HG02588 (cell line): ENCODE measurements at regions not wholly inside any gene's neighbourhood (a gene's known extent, or its start where the extent isn't known, plus 50 kb on each side); places are given as distances from the start of the nearest gene placed in this dataset.

ENCODE experiments used
- ATAC-seq: cut with Tn5 transposase; IDR thresholded peaks from one replicate; pipeline ENCODE4 v1.9.1; 2021; ENCODE audit warnings: mild to moderate bottlenecking, moderate library complexity; ENCODE audit not compliant: unreplicated experiment

DNA sequence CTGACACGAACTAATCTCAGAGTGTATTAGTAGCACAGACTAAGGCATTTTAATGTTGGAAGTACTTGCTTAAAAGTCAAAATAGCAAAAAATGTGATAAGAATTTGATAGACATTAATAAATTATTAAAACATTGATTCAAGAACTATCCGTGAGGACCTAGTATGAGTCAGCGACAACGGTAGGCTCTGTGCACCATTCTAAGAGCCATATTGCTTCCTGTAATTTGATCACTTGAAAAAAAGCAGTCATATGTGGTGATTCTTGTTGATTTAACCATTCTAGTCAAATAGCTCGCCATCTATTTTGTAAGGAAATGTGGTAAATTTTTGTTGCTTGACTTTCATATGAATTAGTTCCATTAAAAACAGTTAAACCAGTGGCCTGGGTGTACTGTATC lies 534.9 kb upstream of the ARRDC4 start:
- ATAC-seq: no peak

DNA sequence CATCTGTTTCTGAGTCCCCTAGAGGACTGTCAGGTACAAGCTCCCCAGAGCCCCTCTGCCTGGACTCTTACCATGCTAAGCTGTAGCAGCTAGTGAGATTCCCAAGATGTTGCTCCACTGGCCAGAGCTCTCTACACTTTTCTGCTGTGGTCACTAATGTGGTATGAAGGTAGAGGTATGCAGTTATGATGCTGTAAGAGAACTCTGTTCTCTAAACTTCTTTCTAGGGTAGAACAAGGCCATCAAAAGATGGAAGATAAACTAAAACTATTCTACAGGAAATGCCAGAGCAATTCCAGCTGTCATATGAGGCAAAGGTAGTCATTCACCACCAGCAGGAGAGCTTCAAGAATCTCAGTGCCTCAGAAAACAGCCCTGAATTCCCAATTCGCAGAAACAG lies 517.4 kb upstream of the ARRDC4 start:
- no peak for ATAC-seq

DNA sequence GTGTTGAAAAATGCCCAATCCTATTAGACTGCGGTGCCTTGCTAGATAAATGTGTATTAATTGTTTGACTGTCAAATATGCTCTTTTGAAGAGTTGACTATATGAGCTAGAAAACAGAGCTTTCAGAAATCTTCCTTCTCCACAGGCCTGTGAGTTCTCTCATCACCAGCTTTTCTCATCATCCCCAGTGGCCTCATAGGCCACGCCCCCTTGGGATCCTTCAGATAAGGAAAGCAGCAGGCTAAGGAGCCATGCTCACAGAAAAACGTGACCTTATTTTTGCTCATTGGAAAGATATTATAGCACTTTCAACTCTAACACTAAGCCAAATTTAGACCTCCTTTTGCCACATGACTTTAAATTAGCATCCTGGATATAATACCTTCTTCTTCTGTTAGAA lies 514.4 kb upstream of the ARRDC4 start:
- ATAC-seq: no peak

DNA sequence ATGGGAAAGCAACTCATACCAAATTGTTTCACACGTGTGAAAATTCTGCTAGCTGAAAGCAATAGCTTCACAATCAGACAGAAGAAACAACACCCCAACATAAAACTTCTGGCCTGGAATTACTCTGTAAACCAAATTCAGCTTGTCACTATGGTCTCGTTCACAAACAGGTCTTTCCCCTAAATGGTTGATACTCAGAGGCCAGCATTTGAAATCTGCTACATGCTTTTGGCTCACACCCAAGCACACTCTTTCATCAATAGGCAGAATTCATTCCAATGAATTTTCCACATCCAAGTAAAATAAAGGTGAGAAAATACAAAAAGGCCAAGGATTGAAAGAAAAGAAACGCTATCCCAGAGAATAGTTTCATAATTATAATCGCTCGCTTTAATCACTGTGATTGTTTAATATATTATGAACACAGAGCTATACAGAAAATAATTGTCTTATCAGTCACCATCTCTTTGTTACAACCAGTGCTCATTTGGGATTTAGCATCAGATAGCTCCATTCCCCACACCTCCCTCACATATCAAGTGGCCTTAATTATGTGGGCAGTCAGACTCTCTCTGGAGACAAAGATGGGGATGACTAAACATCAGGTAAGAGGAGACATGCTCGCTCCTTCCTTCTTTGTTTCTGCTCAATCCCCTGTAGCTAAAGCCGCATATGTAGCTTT lies 503.8 kb upstream of the ARRDC4 start:
- ATAC-seq: no peak

DNA sequence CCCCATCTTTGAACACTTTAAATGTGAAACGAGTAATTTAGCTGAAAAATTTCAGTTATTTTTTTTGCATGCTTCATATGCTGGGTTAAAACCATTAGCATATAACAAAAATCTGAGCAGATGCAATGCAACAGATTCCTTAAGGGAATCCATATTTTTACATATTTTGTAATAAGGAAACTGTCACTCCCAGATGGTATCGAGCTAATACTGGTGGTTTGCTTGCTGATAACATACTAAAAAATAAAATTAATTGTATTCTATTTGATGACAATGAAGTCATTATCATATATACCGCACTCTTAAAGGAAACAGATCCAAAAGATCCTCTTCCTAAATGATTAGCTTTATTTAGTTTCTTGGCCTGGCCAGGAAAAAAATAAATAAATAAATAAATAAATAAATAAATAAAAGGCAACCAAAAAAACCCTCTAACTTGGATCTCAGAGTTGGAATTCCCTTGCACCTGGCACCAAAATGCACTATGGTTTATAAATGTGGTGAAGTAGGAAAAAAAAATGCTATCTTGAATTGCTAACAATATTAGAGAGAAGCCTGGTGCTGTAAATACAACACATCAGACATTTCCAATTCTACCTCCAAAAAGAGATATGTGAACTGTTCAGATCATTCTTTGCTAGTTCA lies 503.2 kb upstream of the ARRDC4 start:
- no peak for ATAC-seq

DNA sequence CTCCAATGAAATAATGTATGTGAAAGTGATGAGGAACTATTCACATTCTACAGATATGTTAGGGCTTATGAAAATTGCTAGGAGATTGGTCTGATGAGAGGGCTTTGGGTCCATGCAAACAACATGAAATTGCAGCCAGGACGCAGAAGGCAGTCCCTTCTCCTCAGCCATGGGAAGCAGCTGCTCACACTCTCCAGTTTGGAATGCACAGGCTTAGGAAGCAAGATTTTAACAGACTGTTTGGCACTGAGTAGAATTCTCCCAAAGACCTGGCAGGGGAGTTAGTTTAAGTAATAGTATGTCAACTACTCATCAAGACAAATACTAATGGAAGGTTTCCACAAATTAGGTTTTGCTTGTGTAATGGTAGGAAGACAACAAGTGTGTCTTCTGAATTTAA lies 500.7 kb upstream of the ARRDC4 start:
- no peak for ATAC-seq

DNA sequence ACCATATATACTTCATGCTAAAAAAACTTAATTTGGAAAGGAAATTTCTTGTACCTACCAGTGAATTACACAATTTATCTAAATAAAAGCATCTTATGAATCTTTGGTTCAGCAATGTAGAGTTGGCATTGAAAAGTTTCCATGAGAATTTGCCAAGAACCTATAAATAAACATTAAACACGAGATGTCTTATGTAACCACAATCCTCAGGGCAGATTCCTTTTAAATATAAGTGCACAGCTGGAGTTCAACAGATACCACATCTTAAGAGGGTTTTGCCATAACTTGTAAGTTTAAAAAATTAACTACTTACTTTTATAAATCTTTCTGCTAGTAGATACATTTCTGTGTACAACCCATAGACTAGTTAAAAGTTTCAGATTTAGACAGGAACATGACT lies 499.3 kb upstream of the ARRDC4 start:
- ATAC-seq: no peak

DNA sequence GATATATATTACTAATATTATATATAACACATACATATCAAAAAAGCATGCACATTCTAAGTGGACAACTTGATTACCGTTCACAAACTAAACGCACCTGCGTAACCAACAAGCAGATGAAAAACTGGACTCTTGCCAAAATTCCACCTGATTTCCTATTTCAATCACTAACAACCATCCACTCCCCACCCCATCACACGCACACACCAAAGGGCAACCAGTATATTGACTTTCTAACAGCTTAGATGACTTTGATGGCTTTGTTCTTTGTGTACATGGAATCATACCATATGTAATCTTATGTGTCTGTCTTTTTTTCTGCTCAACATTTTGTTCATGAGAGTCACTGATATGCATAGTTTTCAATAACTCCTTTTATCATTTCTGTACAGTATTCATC lies 496.8 kb upstream of the ARRDC4 start:
- no peak for ATAC-seq

DNA sequence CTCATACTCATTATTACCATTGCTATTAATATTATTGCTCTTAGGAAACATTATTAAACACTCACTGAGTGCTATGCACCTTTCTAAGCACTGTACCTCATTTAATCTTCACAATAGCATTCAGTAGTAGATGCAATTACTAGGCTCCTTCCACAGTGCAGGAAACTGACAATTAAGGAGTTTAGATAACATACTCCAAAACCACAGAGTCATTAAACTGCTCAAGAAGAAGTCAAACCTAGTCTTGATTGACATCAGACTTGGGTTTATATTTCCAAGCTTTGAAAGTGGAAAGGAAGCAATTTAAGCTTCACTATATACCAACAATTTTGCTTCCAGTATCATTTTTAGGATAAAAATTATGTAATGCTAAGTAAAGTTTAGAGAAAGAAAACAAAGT lies 490.1 kb upstream of the ARRDC4 start:
- no peak for ATAC-seq

DNA sequence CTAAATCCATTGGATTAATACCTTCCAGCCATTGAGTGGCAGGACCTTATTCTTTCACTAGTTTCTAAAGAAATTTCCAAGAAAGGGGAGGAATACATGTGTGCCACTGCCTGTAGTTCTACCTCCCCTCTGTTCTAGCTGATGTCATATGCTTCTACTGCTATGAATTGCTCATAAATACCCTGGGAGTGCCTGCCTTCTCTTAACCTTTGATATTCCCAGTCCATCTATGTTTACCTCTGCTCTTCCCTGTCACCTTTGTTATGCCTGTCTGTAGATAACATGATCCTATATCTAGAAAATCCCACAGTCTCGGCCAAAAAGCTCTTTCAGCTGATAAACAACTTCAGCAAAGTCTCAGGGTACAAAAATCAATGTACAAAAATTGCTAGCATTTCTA lies 486.9 kb upstream of the ARRDC4 start:
- ATAC-seq: no peak

DNA sequence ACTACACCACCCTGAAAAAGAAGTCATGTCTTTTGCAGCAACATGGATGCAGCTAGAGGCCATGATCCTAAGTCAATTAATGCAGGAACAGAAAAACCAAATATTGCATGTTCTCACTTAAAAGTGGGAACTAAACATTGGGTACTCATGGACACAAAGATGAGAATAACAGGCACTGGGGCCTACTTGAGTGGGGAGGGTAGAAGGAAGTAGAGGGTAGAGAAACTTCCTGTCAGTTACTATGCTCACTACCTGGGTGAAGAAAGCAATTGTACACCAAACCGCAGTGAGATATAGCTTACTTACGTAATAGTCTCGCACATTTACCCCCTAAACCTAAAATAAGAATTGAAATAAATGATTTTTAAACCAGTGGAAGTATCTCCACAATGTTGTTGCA lies 480.5 kb upstream of the ARRDC4 start:
- ATAC-seq: no peak

DNA sequence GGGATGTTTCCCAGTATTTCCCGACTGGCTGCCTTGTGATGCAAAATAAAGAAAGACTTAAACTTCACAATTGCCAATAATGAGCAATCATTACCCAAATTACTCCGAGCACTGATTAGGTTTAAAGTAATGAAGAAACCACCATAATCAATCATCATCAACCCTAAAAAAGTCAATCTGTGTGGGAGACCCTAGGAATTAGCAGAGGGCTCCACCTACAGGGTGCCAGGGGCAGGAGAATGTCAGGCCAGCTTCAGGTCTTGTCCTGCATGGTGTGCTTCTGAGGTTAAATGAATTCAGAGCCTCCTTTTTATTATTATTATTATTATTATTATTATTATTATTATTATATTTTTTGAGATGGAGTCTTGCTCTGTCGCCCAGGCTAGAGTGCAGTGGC lies 478.0 kb upstream of the ARRDC4 start:
- no peak for ATAC-seq

DNA sequence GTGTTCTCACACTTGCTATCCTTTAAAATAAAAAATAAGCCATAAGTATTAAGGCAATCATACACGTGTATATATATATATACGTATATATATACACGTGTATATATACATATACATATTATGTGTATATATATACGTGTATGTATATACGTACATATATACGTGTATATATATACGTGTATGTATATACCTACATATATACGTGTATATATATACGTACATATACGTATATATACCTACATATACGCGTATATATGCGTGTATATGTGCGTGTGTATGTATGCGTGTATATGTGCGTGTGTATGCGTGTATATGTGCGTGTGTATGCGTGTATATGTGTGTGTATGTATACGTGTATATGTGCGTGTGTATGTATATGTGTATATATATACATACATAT lies 477.3 kb upstream of the ARRDC4 start:
- no peak for ATAC-seq

DNA sequence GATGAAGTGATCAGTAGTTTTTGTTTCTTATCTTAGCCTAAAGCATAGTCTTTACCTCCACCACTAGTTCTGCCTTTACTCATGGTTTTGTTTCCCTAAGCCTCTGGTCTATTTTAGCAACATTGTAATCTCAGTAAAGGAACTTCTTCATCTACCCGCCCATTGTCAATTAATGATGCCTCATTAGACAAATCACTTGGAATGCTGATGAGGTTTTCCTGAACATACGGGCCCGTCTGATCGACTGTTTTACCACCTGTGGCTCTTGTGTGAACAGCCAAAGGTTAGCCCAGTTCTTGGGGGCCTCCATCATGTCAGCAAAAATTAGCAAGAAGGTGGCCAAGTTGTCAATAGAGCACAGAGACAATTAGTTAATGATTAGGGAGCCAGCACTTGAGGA lies 470.1 kb upstream of the ARRDC4 start:
- ATAC-seq: no peak

DNA sequence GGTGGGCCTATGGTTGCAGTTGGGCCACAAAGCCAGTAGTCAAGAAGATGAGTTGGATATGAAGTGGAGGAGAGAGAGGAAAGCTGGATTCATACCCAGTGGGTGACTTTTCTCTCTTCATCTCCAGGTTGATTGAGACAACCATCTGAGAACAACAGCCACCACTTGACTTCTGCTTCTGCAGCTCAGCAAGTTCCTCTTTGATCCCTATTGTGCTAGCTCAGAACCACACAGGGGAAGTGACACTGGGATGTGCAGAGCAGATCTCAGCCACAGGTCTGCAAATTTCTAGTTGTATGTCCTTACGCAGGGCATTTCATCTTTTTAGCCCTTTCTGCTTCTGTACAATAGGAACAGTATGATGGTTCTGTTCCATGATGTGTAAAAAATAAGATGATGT lies 459.2 kb upstream of the ARRDC4 start:
- ATAC-seq: no peak

DNA sequence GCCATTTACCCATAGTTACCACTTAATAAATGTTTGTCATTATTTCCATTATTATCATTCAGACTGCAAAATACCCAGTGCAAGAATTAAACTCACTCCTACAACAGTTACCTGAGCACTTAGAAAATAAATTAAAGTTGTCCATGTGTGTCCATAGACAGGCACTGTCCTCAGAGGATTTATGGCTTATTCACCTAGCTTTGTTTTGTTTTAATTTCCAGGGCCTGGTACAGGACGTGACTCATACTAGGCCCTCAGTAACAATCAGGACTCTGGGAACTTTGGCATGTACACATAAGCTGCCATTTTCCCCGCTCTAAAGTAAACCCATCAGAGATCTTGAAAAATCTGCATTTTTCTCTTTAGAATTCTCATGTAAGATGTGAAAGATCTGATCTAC lies 458.5 kb upstream of the ARRDC4 start:
- ATAC-seq: no peak

DNA sequence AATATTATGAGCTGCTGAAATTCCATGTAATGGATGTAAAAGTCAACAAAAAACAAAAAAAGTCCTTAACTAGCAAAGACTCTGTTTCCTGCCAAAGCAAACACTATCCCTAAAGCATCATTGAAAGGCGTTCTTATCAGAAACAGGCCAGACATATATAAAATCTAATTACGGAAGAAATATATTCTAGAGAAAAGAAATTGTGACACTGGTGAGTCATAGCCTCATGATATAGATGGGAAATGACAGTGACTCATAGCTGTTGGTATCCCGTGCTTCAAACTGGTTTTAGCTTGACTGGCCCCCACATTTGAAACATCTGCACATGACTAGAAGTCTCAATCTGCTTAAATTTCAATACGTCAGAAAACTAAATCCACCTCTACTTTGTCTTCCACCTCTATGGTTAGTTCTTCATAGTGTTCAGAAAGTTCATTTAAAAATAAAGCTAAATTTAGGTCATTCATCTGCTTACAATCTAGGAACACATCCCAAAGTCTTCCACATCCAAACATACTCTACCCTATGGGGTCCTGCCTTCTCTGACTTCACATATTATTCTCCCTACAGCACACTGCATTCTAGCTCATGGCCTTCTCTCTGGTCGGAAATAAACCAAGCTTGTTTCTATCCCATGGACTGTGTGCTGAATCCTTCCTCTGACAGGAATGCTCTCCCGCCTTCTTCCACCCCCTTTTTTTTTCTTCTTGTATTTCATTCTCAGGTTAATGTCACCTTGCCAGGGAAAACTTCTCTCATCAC lies 456.3 kb upstream of the ARRDC4 start:
- ATAC-seq: no peak

DNA sequence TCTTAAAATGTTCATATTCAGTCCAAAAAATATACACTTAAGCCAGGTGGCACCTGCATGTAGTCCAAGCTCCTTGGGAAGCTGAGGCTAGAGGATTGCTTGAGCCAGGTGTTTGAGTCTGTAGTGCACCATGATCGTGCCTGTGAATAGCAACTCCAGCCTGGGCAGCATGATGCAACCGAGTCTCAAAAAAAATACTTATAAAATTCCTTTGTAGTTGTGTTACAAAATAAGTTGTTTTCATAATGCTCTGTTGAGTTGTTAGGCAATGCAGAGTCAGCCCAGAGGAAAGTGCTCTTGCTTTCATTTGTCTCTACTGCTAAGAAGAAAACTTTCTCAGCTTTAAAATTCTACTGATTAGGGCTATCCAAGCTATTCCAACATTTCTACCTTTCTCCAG lies 442.8 kb upstream of the ARRDC4 start:
- no peak for ATAC-seq

DNA sequence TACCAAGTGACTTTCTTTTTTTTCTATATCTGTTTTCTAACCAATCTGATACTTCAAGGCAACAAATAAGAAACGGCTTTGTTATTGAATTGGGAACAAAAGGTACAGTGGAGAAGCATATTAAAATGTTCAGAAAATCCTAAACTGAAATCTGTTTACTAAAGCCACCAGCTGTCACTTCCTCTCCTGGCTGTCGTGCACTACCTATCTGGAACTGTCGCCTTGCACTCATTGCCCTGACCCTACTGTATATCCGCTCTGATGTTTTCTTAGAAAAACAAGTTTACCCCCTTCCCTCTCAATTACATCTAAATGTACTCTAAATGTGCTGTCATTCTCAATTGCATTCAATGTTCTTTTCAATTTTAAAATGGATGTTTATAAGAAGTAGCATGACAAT lies 439.8 kb upstream of the ARRDC4 start:
- ATAC-seq: no peak

DNA sequence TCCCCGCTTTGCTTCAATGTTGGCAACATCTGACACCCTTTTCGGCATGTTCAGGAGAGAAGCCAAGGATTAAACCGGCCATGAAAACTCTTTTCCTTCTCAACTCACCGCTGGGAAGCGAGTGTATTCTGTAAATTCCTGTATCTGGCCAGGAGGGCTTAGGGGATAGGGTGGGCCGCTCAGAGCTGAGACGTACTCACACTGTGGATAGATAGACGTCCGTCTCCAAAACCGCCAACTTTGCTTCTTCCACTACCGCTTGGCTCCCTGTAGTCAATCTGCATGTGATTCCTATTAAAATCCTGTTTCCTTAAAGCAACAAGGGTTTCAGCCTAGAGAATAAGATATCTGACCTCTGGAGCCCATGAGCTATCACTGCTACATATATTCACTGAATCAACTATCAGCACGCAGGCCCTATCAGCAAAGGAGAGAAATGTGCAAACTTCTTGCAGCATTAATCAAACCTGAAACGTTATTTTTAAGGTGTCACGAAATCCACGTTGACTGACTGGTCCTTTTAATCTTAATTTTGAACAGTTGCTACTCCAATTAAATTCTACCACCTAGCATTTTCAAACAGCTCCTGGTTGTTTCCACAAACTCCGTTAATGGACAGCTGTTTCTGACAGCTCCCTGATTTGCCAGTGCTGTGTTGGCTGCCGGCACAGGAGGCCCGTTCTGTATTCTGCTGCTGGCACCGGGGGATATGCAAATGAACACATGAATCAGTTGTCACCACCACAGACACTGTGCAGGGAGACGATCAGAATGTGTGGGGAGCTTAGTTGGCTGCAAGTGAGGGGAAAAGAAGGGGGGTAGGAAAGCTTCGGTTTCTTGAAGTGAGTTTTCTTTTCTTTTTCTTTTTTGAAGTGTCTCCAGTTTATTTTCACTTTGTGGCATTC lies 438.9 kb upstream of the ARRDC4 start:
- ATAC-seq: no peak

DNA sequence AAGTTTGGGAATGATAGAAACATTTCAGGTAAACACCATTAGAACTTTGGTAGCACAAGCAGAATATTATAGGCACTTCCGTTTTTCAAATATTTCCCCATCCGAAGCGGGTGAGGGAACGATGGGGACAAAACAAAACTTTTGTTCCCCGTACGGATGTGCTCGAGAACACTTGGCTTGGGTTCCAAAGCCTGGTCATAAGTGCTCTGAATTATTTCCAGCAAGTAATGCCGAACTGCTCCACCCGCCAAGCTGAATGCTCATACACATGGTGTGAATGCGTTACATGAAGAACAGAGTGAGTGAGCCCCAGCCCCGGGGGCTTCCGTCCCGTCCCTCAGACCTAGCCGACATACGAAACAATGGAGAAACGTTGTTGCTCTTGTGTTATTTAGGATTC lies 438.2 kb upstream of the ARRDC4 start:
- no peak for ATAC-seq
